ENCODE measurements at regions not wholly inside any gene's neighbourhood (a gene's known extent, or its start where the extent isn't known, plus 50 kb on each side); places are given as distances from the start of the nearest gene placed in this dataset.

DNA sequence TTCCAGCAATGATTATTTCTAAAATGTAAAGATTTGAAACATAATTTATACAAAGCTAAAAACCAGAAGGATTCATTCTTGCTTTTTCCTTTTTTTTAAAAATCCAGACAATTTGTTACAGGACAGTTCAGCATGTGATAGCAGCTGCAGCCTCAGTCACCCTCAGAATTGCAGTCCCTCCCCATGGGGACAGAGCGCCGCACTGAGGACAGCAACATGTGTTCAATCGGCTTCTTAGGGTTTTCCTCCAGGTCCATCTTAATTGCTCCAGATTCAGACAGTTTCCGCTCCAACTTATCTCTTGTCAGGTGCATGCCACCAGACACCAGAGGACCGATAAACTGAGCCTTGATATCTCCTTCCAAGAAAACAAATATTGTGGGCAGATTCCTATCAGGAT lies 134.9 kb upstream of the TBC1D5 start:
- Histone ChIP-seq H3F3A (ENCODE audit: insufficient read depth) (no peaks in the 10 kb centered on the region), H3K9me3 (ENCODE audit: insufficient read depth, low read length) (no peaks in the 10 kb centered on the region), H2AFZ (ENCODE audit: low read depth, low read length, severe bottlenecking) (no peak overlapping the region), H3K36me3 (ENCODE audit: low read length) (no peaks in the 10 kb centered on the region), H3K4me3 (ENCODE audit: insufficient read depth, low read length, poor library complexity, severe bottlenecking) (no peak overlapping the region), H3K79me2 (ENCODE audit: insufficient read depth, low read length) (no peaks in the 10 kb centered on the region), H3K4me2 (ENCODE audit: low read depth, low read length, poor library complexity, severe bottlenecking) (no peak overlapping the region), H3K27ac (ENCODE audit: low read depth, low read length) (no peak overlapping the region), H3K9ac (ENCODE audit: low read length) (no peak overlapping the region), H3K27me3 (ENCODE audit: low read length) (no peaks in the 10 kb centered on the region), H3K9me2 (replicated peaks; ENCODE audit: insufficient read depth, low read length) (no peaks in the 10 kb centered on the region), H4K20me1 (ENCODE audit: low read depth, low read length) (no peaks in the 10 kb centered on the region)
- TF ChIP-seq EZH2phosphoT487 (conservative IDR thresholded peaks at IDR 0.05; ENCODE audit: low read length) = no peak
- TF ChIP-seq, protein P1, sequence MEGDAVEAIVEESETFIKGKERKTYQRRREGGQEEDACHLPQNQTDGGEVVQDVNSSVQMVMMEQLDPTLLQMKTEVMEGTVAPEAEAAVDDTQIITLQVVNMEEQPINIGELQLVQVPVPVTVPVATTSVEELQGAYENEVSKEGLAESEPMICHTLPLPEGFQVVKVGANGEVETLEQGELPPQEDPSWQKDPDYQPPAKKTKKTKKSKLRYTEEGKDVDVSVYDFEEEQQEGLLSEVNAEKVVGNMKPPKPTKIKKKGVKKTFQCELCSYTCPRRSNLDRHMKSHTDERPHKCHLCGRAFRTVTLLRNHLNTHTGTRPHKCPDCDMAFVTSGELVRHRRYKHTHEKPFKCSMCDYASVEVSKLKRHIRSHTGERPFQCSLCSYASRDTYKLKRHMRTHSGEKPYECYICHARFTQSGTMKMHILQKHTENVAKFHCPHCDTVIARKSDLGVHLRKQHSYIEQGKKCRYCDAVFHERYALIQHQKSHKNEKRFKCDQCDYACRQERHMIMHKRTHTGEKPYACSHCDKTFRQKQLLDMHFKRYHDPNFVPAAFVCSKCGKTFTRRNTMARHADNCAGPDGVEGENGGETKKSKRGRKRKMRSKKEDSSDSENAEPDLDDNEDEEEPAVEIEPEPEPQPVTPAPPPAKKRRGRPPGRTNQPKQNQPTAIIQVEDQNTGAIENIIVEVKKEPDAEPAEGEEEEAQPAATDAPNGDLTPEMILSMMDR (IDR thresholded peaks at IDR 0.05; ENCODE audit: insufficient read depth, low read length, poor library complexity, severe bottlenecking) = no peak

DNA sequence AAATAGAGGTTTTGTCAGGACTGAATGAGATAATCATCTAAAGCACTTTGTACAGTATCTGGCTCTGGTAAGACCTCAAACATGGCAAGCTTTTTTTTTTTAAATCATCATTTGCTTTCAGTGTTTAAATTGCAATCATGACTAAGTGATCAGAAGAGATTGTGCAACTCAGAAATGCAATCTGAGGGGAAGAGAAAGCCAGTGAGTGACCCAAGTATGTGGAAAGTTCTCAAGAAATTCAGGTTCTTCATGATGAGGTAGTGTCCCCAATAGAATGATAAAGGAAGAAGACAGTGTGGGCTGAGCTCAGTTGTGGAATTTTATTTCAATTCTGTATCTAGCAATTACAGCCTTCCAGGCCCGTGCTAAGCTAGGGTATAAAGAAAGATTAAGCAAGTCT lies 132.2 kb upstream of the TBC1D5 start:
- Histone ChIP-seq H3K9me2 (replicated peaks; ENCODE audit: insufficient read depth, low read length) (no peaks in the 10 kb centered on the region), H3K4me2 (ENCODE audit: low read depth, low read length, poor library complexity, severe bottlenecking) (no peak overlapping the region), H3K9me3 (ENCODE audit: insufficient read depth, low read length) (no peaks in the 10 kb centered on the region), H3K27ac (ENCODE audit: low read depth, low read length) (no peak overlapping the region), H3K4me3 (ENCODE audit: insufficient read depth, low read length, poor library complexity, severe bottlenecking) (no peak overlapping the region), H3K27me3 (ENCODE audit: low read length) (no peaks in the 10 kb centered on the region), H2AFZ (ENCODE audit: low read depth, low read length, severe bottlenecking) (no peak overlapping the region), H3K79me2 (ENCODE audit: insufficient read depth, low read length) (no peaks in the 10 kb centered on the region), H3F3A (ENCODE audit: insufficient read depth) (no peaks in the 10 kb centered on the region), H3K9ac (ENCODE audit: low read length) (no peak overlapping the region), H3K36me3 (ENCODE audit: low read length) (no peaks in the 10 kb centered on the region), H4K20me1 (ENCODE audit: low read depth, low read length) (no peaks in the 10 kb centered on the region)
- TF ChIP-seq EZH2phosphoT487 (conservative IDR thresholded peaks at IDR 0.05; ENCODE audit: low read length) = no peak
- TF ChIP-seq, protein P1 (IDR thresholded peaks at IDR 0.05; ENCODE audit: insufficient read depth, low read length, poor library complexity, severe bottlenecking) = no peak

DNA sequence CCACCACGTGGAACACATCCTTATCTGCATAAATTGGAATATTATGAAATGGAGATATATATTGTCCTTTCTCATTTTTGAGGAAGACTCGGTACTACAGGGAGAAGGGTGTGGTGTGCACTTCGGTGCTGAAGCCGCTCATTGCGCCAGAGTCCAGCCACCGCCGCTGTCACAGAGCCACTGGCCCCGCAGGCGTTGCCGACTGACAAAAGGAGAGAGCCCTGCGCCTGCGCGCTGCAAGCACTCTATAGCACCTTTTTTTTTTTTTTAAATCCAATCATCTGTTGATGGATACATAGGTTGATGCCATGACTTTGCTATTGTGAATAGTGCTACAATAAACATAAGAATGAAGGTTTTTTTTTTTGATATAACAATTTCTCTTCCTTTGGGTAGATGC lies 130.0 kb upstream of the TBC1D5 start:
- H3F3A ChIP-seq (ENCODE audit: insufficient read depth) = no peaks in the 10 kb centered on the region
- no peak overlapping the region for H3K4me3 ChIP-seq (ENCODE audit: insufficient read depth, low read length, poor library complexity, severe bottlenecking)
- no peaks in the 10 kb centered on the region for H4K20me1 ChIP-seq (ENCODE audit: low read depth, low read length)
- H2AFZ ChIP-seq (ENCODE audit: low read depth, low read length, severe bottlenecking) = no peak overlapping the region
- no peaks in the 10 kb centered on the region for H3K79me2 ChIP-seq (ENCODE audit: insufficient read depth, low read length)
- no peaks in the 10 kb centered on the region for H3K36me3 ChIP-seq (ENCODE audit: low read length)
- H3K9me2 ChIP-seq (replicated peaks; ENCODE audit: insufficient read depth, low read length) = no peaks in the 10 kb centered on the region
- no peak overlapping the region for H3K4me2 ChIP-seq (ENCODE audit: low read depth, low read length, poor library complexity, severe bottlenecking)
- H3K9ac ChIP-seq (ENCODE audit: low read length) = no peak overlapping the region
- TF ChIP-seq, protein P1 (IDR thresholded peaks at IDR 0.05; ENCODE audit: insufficient read depth, low read length, poor library complexity, severe bottlenecking) = no peak
- no peak for TF ChIP-seq EZH2phosphoT487 (conservative IDR thresholded peaks at IDR 0.05; ENCODE audit: low read length)
- no peaks in the 10 kb centered on the region for H3K9me3 ChIP-seq (ENCODE audit: insufficient read depth, low read length)
- H3K27ac ChIP-seq (ENCODE audit: low read depth, low read length) = no peak overlapping the region
- H3K27me3 ChIP-seq (ENCODE audit: low read length) = no peaks in the 10 kb centered on the region

Measured in SU-DHL-6 (cell line).